NCI-H2029 (cell line): ENCODE measurements at regions not wholly inside any gene's neighbourhood (a gene's known extent, or its start where the extent isn't known, plus 50 kb on each side); places are given as distances from the start of the nearest gene placed in this dataset.
"Not testable (repeated sequence)": the region's sequence is repeated elsewhere in the genome, so short reads cannot be mapped to it uniquely, and the experiment has no call there.

Experiments used
- DNase-seq: peaks from one replicate; lab custom pipeline; 2025; lab: John Stamatoyannopoulos, UW

- no peak for DNase-seq
Observed at GRCh38 chrX:40950546-40950945, 134.7 kb upstream of the USP9X start.

GRCh38 chrX:40951407-40951806, 133.8 kb upstream of the USP9X start:
- DNase-seq, result not testable (repeated sequence)

GRCh38 chrX:40952855-40953254, 132.4 kb upstream of the USP9X start:
- no peak for DNase-seq

- no peak for DNase-seq
Observed at GRCh38 chrX:40953369-40953768, 131.9 kb upstream of the USP9X start.

GRCh38 chrX:40960041-40960440, 125.2 kb upstream of the USP9X start:
- no peak for DNase-seq

GRCh38 chrX:40962793-40963407, 122.3 kb upstream of the USP9X start:
- no peak for DNase-seq

- DNase-seq, result no peak
Observed at GRCh38 chrX:40964008-40964407, 121.2 kb upstream of the USP9X start.

- no peak for DNase-seq
Observed at GRCh38 chrX:40964633-40965586, 120.3 kb upstream of the USP9X start.

GRCh38 chrX:40966213-40966820, 118.9 kb upstream of the USP9X start:
- DNase-seq, result no peak

- no peak for DNase-seq
Observed at GRCh38 chrX:40968180-40968579, 117.1 kb upstream of the USP9X start.

- DNase-seq, result no peak
Observed at GRCh38 chrX:40971736-40972135, 113.5 kb upstream of the USP9X start.

- DNase-seq, result no peak
Observed at GRCh38 chrX:40973619-40974018, 111.6 kb upstream of the USP9X start.

GRCh38 chrX:40975951-40976350, 109.3 kb upstream of the USP9X start:
- DNase-seq, result no peak

- no peak for DNase-seq
Observed at GRCh38 chrX:40976981-40977380, 108.3 kb upstream of the USP9X start.

GRCh38 chrX:40984962-40985361, 100.3 kb upstream of the USP9X start:
- DNase-seq, result no peak

- DNase-seq, result no peak
Observed at GRCh38 chrX:40987413-40987812, 97.8 kb upstream of the USP9X start.

- no peak for DNase-seq
Observed at GRCh38 chrX:40988100-40988499, 97.1 kb upstream of the USP9X start.

GRCh38 chrX:40993395-40993794, 91.8 kb upstream of the USP9X start:
- DNase-seq, result not testable (repeated sequence)

GRCh38 chrX:40996886-40997530, 88.2 kb upstream of the USP9X start:
- DNase-seq, result no peak

- no peak for DNase-seq
Observed at GRCh38 chrX:40998123-40998522, 87.1 kb upstream of the USP9X start.

- no peak for DNase-seq
Observed at GRCh38 chrX:41001327-41001726, 83.9 kb upstream of the USP9X start.

- DNase-seq, result no peak
Observed at GRCh38 chrX:41002026-41002425, 83.2 kb upstream of the USP9X start.
